Gastroesophageal sphincter (tissue), 4 donors: ENCODE measurements at regions not wholly inside any gene's neighbourhood (a gene's known extent, or its start where the extent isn't known, plus 50 kb on each side); places are given as distances from the start of the nearest gene placed in this dataset.

ENCODE experiments used
- ATAC-seq: fragments of 150-250 bp; one replicate; pipeline ENCODE4 v1.9.1; 2016; ENCODE audit warnings: mild to moderate bottlenecking, moderate library complexity
- H3K27ac ChIP-seq, 4 donors: fragments of 200-600 bp; sonication (generic) in 3 of 4; 1 replicate in 3 of 4; 2 replicates in 1 of 4; pipeline ENCODE4 v1.5.1; 2016 to 2019
- H3K27me3 ChIP-seq: fragments of 200-600 bp; sonication (generic); one replicate; pipeline ENCODE4 v1.5.1; 2019
- H3K36me3 ChIP-seq, 2 donors: fragments of 200-600 bp; sonication (generic); one replicate each; pipeline ENCODE4 v1.5.1; 2019; ENCODE audit warnings: control low read depth in 1 of 2
- H3K4me1 ChIP-seq, 3 donors: fragments of 200-600 bp; sonication (generic); 1 replicate in 2 of 3; 2 replicates in 1 of 3; pipeline ENCODE4 v1.5.1; 2016 to 2019; ENCODE audit warnings: control low read depth in 2 of 3
- H3K4me3 ChIP-seq, 2 donors: fragments of 200-600 bp; sonication (generic); one replicate each; pipeline ENCODE4 v1.5.1; 2019; ENCODE audit warnings: mild to moderate bottlenecking in 1 of 2, moderate library complexity in 1 of 2
- H3K9me3 ChIP-seq, 3 donors: fragments of 200-600 bp; sonication (generic); one replicate each; pipeline ENCODE4 v1.5.1; 2017 to 2019; ENCODE audit warnings: control low read depth in 2 of 3
- EP300 ChIP-seq: sonication (generic); formaldehyde crosslinking; IDR thresholded peaks from one replicate; pipeline ENCODE4 v1.6.1; 2017; ENCODE audit warnings: antibody characterized with exemption, mild to moderate bottlenecking
- POLR2A ChIP-seq, 2 donors: fragments of 450-650 bp; IDR thresholded peaks; one replicate each; pipeline ENCODE4 v1.6.1; 2017; ENCODE audit warnings: antibody characterized with exemption in 2 of 2, mild to moderate bottlenecking in 2 of 2, moderate library complexity in 1 of 2
- POLR2AphosphoS5 ChIP-seq: sonication (generic); formaldehyde crosslinking; IDR thresholded peaks from one replicate; pipeline ENCODE4 v1.6.1; 2017; ENCODE audit warnings: antibody characterized with exemption
- WGBS, 2 donors: methylation state at CpG; one replicate each; pipeline ENCODE4 v1.1.5; 2018; ENCODE audit warnings: low coverage in 1 of 2; 5-methylcytosine and 5-hydroxymethylcytosine counted together
- TF ChIP-seq, protein P1 (sequence below), 4 experiments: fragments of 200-600 bp in 2 of 4; fragments of 450-650 bp in 2 of 4; sonication (generic) in 1 of 4; IDR thresholded peaks; one replicate each; pipeline ENCODE4 v1.5.1; 2017 to 2019; ENCODE audit warnings: antibody characterized with exemption in 4 of 4, mild to moderate bottlenecking in 2 of 4, moderate library complexity in 2 of 4

DNA sequence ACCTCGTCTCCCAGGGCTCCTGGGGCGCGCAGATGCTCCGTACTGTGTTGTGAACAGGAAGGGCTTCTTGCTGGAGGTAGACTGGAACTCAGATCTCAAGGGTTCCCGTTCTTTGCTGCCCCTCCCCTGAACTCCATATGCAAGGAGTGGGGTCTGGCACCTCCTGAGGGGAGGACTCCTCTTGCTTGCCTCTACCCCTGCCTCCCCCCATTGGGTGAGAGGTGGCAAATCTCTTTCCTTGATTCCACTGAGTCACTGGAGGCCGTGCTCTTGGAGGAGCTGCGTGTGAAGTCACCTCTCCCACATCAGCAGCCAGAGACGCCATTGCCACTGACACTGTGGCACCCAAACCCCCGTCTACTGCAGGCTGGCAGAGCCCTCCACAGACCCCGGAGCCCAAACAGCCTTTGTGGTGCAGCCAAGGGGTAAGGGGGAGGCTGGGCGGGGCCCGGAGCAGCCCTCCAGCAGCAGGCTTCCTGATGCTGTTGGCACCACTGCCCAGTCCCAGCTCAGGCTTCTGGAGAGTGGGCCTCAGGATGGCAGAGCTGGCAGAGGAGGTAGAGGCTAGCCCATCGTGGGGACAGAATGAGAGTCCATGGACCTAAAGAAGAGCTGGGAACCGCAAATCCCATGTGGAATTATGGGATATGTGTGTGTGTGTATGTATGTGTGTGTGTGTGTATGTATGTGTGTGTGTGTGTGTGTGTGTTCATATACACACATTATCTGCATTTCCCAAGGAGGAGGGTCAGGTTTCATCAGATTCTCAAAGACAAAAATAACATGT lies 104.9 kb upstream of the RUNX3 start:
- H3K4me1 ChIP-seq: peaks cover 0 to 11% (median 0%) of the 10 kb centered on the region in 3 donors
- no peak for ATAC-seq
- H3K4me3 ChIP-seq: no peak overlapping the region
- no peak for TF ChIP-seq POLR2AphosphoS5
- TF ChIP-seq POLR2A (IDR thresholded peaks at IDR 0.05): no peak
- TF ChIP-seq EP300: no peak
- TF ChIP-seq, protein P1, sequence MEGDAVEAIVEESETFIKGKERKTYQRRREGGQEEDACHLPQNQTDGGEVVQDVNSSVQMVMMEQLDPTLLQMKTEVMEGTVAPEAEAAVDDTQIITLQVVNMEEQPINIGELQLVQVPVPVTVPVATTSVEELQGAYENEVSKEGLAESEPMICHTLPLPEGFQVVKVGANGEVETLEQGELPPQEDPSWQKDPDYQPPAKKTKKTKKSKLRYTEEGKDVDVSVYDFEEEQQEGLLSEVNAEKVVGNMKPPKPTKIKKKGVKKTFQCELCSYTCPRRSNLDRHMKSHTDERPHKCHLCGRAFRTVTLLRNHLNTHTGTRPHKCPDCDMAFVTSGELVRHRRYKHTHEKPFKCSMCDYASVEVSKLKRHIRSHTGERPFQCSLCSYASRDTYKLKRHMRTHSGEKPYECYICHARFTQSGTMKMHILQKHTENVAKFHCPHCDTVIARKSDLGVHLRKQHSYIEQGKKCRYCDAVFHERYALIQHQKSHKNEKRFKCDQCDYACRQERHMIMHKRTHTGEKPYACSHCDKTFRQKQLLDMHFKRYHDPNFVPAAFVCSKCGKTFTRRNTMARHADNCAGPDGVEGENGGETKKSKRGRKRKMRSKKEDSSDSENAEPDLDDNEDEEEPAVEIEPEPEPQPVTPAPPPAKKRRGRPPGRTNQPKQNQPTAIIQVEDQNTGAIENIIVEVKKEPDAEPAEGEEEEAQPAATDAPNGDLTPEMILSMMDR (IDR thresholded peaks at IDR 0.05): no peak
- H3K27me3 ChIP-seq: peaks cover 11% of the 10 kb centered on the region
- no peaks in the 10 kb centered on the region for H3K9me3 ChIP-seq
- 100% methylated on average over 1 of the region's 14 CpGs; no CpG with 5 or more reads in 1 of the 2 donors for WGBS, 2 donors
- no peaks in the 10 kb centered on the region for H3K36me3 ChIP-seq
- H3K27ac ChIP-seq: no peak overlapping the region

DNA sequence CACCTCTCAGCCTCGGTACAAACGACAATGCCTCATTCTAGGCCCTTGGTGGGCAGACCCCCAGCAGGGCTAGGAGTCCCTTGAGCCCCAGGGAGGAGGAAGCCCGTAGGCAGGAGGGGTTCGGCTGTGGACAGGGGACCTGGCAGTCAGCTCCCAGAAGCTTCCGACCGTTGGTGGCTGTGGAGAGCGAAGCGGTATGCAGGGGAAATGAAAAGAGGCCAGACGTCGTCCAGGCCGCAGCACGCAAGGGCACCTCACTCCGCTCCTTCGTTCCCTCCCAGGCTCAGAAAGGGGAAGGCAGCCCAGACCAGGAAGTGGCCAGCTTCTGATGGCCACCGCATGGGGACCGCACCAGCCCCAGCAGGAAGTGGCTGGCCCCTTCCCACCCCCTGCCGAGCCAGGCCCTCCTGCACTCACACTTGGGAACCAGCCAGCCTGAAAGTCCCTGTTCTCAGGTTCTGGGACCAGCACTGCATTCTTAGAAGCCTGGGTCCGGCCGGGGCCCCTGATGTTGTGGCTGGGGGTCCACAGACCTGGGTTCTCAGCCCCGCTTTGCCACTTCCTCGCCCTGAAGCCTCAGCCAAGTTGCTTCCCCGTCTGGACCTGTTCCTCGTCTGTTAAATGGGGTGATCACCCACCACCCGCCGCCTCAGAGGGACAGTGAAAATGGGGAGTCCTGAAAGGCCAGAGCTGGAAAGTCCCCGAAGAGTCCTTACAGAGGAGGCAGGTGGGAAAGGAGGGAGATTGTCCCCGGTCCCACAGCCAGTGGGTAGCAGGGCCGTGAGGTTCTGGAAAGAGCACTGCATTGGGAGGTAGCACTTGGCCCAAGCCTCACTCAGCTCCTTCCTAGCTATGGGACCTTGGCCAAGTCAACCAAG lies 104.0 kb upstream of the RUNX3 start:
- no peak overlapping the region for H3K4me3 ChIP-seq
- 87 to 100% methylated on average over 1 to 6 of the region's 28 CpGs for WGBS, 2 donors
- H3K27me3 ChIP-seq: peaks cover 8% of the 10 kb centered on the region
- ATAC-seq: peak; percentile 58
- TF ChIP-seq, protein P1 (IDR thresholded peaks at IDR 0.05): no peak
- TF ChIP-seq POLR2A (IDR thresholded peaks at IDR 0.05) (no peak), EP300 (no peak)
- peak overlapping the region in 1 of 4 donors; percentile 30 for H3K27ac ChIP-seq
- no peaks in the 10 kb centered on the region for H3K9me3 ChIP-seq
- H3K36me3 ChIP-seq: no peaks in the 10 kb centered on the region
- H3K4me1 ChIP-seq: peaks cover 0 to 11% (median 0%) of the 10 kb centered on the region in 3 donors

DNA sequence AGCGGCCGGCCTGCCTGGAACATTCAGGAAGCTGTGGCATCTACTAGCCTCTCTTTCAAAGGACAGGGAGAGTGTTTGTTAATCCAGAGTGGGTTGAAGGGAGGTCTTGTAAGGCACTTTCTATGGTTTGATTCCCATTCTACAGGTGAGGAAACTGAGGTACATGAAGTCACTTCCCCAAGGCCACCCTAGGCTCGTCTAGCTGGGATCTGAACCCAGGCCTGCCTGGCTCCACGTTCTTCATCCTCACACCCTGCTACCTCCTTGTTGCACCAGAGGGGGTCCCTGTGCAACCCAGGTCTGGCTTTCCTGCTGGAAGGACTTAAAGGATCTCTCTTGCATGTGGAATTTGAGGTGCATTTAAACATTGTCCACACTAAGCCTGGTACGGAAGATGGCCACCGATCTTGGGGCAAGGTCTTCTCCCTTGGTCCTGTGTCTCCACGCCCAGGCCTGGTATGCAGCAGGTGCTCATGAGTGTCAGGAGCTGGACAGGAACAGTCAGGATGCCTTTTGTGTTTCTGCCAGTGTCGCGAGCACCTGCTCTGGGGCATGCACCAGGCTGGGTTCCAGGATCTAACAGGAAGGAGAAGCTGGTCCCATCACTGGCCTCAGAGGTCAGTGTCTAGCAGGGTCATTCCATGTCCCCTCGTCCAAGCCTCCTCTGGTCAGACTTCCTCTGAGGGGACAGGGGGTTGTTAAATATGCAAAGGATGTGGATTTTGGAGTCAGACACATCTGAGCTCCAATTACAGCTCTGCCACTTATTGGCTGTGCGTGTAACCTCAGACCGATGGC lies 103.2 kb upstream of the RUNX3 start:
- H3K36me3 ChIP-seq: no peaks in the 10 kb centered on the region
- peak overlapping the region in 1 of 4 donors; percentile 30 for H3K27ac ChIP-seq
- 86 to 90% methylated on average over 2 of the region's 12 CpGs for WGBS, 2 donors
- TF ChIP-seq, protein P1 (IDR thresholded peaks at IDR 0.05): no peak
- TF ChIP-seq POLR2A (IDR thresholded peaks at IDR 0.05) (no peak), EP300 (no peak)
- H3K9me3 ChIP-seq: no peaks in the 10 kb centered on the region
- H3K4me3 ChIP-seq: no peak overlapping the region
- H3K4me1 ChIP-seq: peaks cover 0 to 11% (median 0%) of the 10 kb centered on the region in 3 donors
- H3K27me3 ChIP-seq: peaks cover 4% of the 10 kb centered on the region
- no peak for ATAC-seq

DNA sequence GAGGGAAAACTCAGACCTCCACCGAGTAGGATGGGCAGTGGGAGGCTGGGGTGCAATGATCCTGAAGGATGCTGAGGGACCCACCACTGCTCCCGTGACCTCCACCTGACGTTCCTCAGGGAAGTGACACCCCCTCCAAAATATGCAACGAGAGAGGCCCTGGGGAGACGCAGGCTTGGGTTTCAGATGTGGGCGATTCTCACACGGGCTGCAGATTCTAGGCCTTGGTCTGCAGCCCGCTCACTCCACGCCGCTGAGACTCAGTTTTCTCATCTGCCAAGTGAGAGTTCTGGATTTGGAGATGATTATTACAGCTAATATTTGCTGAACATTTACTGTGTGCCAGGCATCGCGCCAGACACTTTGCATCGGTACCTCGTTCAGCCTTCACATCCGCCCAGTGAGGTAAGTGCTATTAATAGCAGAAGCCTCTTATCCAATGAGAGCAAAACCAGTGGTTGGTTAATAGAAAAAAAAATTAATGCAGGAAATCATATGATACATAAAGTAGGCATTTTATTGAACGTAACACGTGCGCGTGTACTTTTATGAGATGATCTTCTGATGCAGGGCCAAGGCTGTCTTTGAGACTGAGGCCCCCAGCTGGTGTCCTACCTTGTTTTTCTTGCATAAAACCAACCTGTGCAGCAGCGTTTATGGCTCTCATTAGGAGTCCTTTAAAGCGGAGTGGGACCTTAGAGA lies 102.0 kb upstream of the RUNX3 start:
- Histone ChIP-seq H3K9me3 (no peaks in the 10 kb centered on the region), H3K27me3 (peaks cover 4% of the 10 kb centered on the region), H3K4me3 (no peak overlapping the region), H3K27ac (no peak overlapping the region), H3K4me1 (peaks cover 0 to 11% (median 0%) of the 10 kb centered on the region in 3 donors), H3K36me3 (no peaks in the 10 kb centered on the region)
- ATAC-seq: no peak
- TF ChIP-seq POLR2A (IDR thresholded peaks at IDR 0.05): no peak
- TF ChIP-seq POLR2AphosphoS5: no peak
- no peak for TF ChIP-seq EP300
- TF ChIP-seq, protein P1 (IDR thresholded peaks at IDR 0.05): no peak
- 31 to 35% methylated on average over 9 to 20 of the region's 21 CpGs for WGBS, 2 donors
